Endothelial cell of umbilical vein (primary cell): ENCODE measurements at regions not wholly inside any gene's neighbourhood (a gene's known extent, or its start where the extent isn't known, plus 50 kb on each side); places are given as distances from the start of the nearest gene placed in this dataset.

Source experiments
- EZH2 ChIP-seq: IDR thresholded peaks from 2 replicates; pipeline ENCODE4 v1.6.1; 2012; ENCODE audit warnings: borderline replicate concordance, low read depth, mild to moderate bottlenecking, moderate library complexity, low read length, inconsistent platforms; ENCODE audit not compliant: severe bottlenecking
- GATA2 ChIP-seq: IDR thresholded peaks from 2 replicates; pipeline ENCODE4 v1.7.0; 2011; ENCODE audit warnings: low read depth, mild to moderate bottlenecking, moderate library complexity, mixed read lengths, low read length; ENCODE audit not compliant: insufficient read length, insufficient read depth
- POLR2A ChIP-seq: IDR thresholded peaks from 2 replicates; pipeline ENCODE4 v1.6.1; 2012; ENCODE audit warnings: low read depth, mild to moderate bottlenecking, control low read depth, low read length
- TF ChIP-seq, protein P1 (sequence below), 2 donors: IDR thresholded peaks; 1 replicate in 1 of 2; 2 replicates in 1 of 2; pipeline ENCODE4 v1.5.1; 2011; ENCODE audit warnings: low read length in 2 of 2, mild to moderate bottlenecking in 2 of 2, moderate library complexity in 2 of 2, control low read depth in 1 of 2, inconsistent platforms in 1 of 2, low read depth in 1 of 2; ENCODE audit not compliant: insufficient read depth in 1 of 2; ENCODE audit errors: extremely low read depth in 1 of 2

DNA sequence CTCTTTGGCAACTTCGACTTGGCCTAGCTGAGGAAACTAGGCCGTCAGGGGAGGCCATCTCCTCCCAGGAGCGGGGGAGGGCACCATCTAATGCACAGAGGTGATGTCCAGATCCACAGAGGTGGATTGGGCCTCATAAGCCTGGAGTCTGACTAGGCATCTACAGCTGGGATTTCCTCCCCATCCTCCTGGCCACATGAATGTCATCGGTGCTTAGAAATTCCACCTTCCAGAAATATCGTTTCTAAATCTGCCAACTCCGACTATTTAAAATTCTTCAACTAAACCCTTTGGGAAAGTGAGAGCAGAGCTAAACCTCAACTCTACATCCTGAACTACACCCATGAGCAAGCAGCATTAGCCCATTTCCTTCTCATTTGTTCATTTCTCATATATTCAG lies 118.7 kb downstream of the WNT5A start:
- TF ChIP-seq, protein P1, sequence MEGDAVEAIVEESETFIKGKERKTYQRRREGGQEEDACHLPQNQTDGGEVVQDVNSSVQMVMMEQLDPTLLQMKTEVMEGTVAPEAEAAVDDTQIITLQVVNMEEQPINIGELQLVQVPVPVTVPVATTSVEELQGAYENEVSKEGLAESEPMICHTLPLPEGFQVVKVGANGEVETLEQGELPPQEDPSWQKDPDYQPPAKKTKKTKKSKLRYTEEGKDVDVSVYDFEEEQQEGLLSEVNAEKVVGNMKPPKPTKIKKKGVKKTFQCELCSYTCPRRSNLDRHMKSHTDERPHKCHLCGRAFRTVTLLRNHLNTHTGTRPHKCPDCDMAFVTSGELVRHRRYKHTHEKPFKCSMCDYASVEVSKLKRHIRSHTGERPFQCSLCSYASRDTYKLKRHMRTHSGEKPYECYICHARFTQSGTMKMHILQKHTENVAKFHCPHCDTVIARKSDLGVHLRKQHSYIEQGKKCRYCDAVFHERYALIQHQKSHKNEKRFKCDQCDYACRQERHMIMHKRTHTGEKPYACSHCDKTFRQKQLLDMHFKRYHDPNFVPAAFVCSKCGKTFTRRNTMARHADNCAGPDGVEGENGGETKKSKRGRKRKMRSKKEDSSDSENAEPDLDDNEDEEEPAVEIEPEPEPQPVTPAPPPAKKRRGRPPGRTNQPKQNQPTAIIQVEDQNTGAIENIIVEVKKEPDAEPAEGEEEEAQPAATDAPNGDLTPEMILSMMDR (IDR thresholded peaks at IDR 0.05; ENCODE audit: extremely low read depth in 1 of 2, insufficient read depth in 1 of 2, low read depth in 1 of 2, low read length in 2 of 2) = no peak
- TF ChIP-seq EZH2 (no peak), POLR2A (no peak), GATA2 (no peak)
